ENCODE measurements at regions not wholly inside any gene's neighbourhood (a gene's known extent, or its start where the extent isn't known, plus 50 kb on each side); places are given as distances from the start of the nearest gene placed in this dataset.

DNA sequence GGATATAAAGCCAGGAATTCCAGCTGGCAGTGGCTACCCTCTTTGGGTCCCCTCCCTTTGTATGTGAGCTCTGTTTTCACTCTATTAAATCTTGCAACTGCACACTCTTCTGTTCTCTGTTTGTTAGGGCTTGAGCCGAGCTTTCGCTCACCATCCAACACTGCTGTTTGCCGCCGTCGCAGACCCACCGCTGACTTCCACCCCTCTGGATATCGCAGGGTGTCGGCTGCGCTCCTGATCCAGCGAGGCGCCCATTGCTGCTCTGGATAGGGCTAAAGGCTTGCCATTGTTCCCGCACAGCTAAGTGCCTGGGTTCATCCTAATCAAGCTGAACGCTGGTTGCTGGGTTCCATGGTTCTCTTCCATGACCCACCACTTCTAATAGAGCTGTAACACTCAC is 1433.5 kb upstream of the ADGRB3 start:
- Histone ChIP-seq H3K9me3 (ENCODE audit: control insufficient read depth in 2 of 2, insufficient read depth in 1 of 2, low read depth in 1 of 2, low read length in 1 of 2) (peaks cover 0 to 12% of the 10 kb centered on the region in 2 donors), H3K4me3 (ENCODE audit: low read depth in 1 of 2, low read length in 2 of 2) (no peak overlapping the region), H3K4me1 (ENCODE audit: control insufficient read depth in 2 of 2, insufficient read depth in 2 of 2, low read length in 1 of 2) (no peaks in the 10 kb centered on the region), H3K36me3 (ENCODE audit: control insufficient read depth in 2 of 2, insufficient read depth in 2 of 2, low read length in 1 of 2) (no peaks in the 10 kb centered on the region), H3K27me3 (ENCODE audit: control insufficient read depth in 1 of 2, insufficient read depth in 2 of 2, low read length in 2 of 2) (no peaks in the 10 kb centered on the region), H3K27ac (ENCODE audit: low read depth in 2 of 2, low read length in 1 of 2) (no peak overlapping the region)
- WGBS, 2 donors, result 95 to 96% methylated on average over 13 of the region's 13 CpGs

DNA sequence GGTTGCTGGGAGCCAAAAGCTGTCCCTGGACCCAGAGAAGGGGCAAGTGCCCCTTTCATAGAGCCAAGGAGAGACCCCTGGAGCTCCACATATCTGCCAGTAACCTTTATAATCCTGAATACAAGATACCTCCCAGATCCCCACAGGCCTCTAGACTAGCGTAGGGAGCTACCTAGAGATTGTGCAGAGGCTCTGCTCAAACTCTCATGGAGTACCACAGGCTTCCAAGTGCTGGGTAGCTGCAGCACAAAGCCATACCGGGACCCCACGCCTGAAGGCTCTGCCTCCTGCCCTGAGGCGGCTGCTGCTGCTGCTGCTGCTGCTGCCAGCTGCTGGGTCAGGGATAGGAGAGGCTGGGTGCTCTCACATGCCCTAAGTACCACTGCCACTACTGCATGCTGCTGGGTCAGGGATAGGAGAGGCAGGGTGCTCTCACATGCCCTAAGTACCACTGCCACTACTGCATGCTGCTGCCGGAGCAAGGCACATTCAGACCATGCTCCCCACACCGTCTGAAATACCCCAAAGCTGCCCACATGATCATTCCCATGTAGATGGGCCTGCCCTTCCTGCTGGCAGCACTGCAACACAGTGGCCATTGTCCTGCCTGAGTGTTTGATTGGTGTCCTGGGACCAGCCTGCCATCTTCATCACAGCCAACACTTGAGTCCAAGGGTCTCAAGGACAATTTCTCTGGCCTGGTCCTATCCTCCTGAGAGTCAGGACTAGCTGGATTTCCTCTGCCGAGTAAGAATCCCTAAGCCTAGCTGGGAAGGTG is 1434.3 kb upstream of the ADGRB3 start:
- Histone ChIP-seq H3K9me3 (ENCODE audit: control insufficient read depth in 2 of 2, insufficient read depth in 1 of 2, low read depth in 1 of 2, low read length in 1 of 2) (peaks cover 0 to 12% of the 10 kb centered on the region in 2 donors), H3K4me1 (ENCODE audit: control insufficient read depth in 2 of 2, insufficient read depth in 2 of 2, low read length in 1 of 2) (no peaks in the 10 kb centered on the region), H3K36me3 (ENCODE audit: control insufficient read depth in 2 of 2, insufficient read depth in 2 of 2, low read length in 1 of 2) (no peaks in the 10 kb centered on the region), H3K4me3 (ENCODE audit: low read depth in 1 of 2, low read length in 2 of 2) (no peak overlapping the region), H3K27ac (ENCODE audit: low read depth in 2 of 2, low read length in 1 of 2) (no peak overlapping the region), H3K27me3 (ENCODE audit: control insufficient read depth in 1 of 2, insufficient read depth in 2 of 2, low read length in 2 of 2) (no peaks in the 10 kb centered on the region)
- WGBS, 2 donors, result 75 to 79% methylated on average over 7 of the region's 7 CpGs

DNA sequence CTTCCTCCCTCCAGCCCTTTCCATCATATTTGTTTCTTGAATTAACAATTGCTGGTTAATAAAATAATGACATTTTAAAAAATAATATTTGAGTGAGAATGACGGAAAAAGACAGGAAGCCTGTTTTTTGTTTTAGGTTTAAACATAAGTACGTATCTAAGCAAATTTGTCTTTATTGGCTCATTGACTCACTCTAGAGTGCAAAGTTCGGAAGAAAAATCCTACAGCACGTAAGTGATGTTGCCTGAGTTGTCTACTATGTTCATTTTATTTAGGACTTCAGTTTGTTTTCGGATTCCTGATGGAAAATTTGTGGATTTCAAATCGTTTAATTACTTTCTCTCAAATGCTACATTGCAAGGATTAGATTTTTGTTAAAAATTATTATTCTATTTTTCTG is 1435.7 kb upstream of the ADGRB3 start:
- 64 to 66% methylated on average over 6 of the region's 6 CpGs for WGBS, 2 donors
- Histone ChIP-seq H3K9me3 (ENCODE audit: control insufficient read depth in 2 of 2, insufficient read depth in 1 of 2, low read depth in 1 of 2, low read length in 1 of 2) (peaks cover 0 to 12% of the 10 kb centered on the region in 2 donors), H3K36me3 (ENCODE audit: control insufficient read depth in 2 of 2, insufficient read depth in 2 of 2, low read length in 1 of 2) (no peaks in the 10 kb centered on the region), H3K4me3 (ENCODE audit: low read depth in 1 of 2, low read length in 2 of 2) (no peak overlapping the region), H3K4me1 (ENCODE audit: control insufficient read depth in 2 of 2, insufficient read depth in 2 of 2, low read length in 1 of 2) (no peaks in the 10 kb centered on the region), H3K27ac (ENCODE audit: low read depth in 2 of 2, low read length in 1 of 2) (no peak overlapping the region), H3K27me3 (ENCODE audit: control insufficient read depth in 1 of 2, insufficient read depth in 2 of 2, low read length in 2 of 2) (no peaks in the 10 kb centered on the region)

DNA sequence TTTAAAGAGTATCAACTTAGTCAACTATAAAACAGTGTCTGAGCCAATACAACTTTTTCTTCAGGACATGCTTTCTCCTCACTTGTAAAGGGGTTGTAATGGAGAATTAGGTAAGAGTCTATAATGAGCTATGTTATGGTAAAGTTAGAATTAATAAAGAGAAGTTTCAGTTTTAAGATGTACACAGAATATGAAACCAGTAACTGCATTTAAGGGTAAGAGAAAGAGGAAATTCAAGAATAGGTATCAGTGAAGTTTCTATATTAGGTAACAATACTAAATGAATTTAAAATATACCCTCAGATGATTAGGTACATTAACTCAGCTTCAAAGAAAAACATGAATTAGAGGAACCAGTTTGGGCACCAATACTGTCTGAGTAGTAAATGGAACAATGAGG is 1444.3 kb upstream of the ADGRB3 start:
- Histone ChIP-seq H3K27ac (ENCODE audit: low read depth in 2 of 2, low read length in 1 of 2) (no peak overlapping the region), H3K36me3 (ENCODE audit: control insufficient read depth in 2 of 2, insufficient read depth in 2 of 2, low read length in 1 of 2) (no peaks in the 10 kb centered on the region), H3K4me3 (ENCODE audit: low read depth in 1 of 2, low read length in 2 of 2) (no peak overlapping the region), H3K4me1 (ENCODE audit: control insufficient read depth in 2 of 2, insufficient read depth in 2 of 2, low read length in 1 of 2) (no peaks in the 10 kb centered on the region), H3K9me3 (ENCODE audit: control insufficient read depth in 2 of 2, insufficient read depth in 1 of 2, low read depth in 1 of 2, low read length in 1 of 2) (no peaks in the 10 kb centered on the region), H3K27me3 (ENCODE audit: control insufficient read depth in 1 of 2, insufficient read depth in 2 of 2, low read length in 2 of 2) (no peaks in the 10 kb centered on the region)

DNA sequence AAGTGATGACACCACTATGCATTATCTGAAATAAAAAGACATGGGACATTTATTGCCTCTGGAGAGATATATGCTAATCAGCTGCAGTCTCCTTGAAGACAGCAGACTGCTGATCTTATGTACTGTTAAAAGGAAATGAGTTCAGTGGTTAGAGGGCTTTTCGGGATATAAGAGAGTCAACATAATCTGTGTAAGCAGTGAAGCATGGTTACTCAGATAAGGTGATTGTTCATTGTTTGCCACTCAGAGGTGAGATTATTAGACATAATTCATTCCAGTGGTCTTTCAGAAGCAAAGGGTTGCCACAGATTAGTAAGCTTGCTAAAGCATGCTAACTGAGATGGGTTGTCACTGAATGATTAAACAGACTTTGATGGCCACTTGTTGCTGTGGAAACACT is 1450.7 kb upstream of the ADGRB3 start:
- no peak overlapping the region for H3K27ac ChIP-seq (ENCODE audit: low read depth in 2 of 2, low read length in 1 of 2)
- no peaks in the 10 kb centered on the region for H3K27me3 ChIP-seq (ENCODE audit: control insufficient read depth in 1 of 2, insufficient read depth in 2 of 2, low read length in 2 of 2)
- H3K4me1 ChIP-seq (ENCODE audit: control insufficient read depth in 2 of 2, insufficient read depth in 2 of 2, low read length in 1 of 2), result no peaks in the 10 kb centered on the region
- H3K4me3 ChIP-seq (ENCODE audit: low read depth in 1 of 2, low read length in 2 of 2), result no peak overlapping the region
- no peaks in the 10 kb centered on the region for H3K36me3 ChIP-seq (ENCODE audit: control insufficient read depth in 2 of 2, insufficient read depth in 2 of 2, low read length in 1 of 2)
- H3K9me3 ChIP-seq (ENCODE audit: control insufficient read depth in 2 of 2, insufficient read depth in 1 of 2, low read depth in 1 of 2, low read length in 1 of 2), result no peaks in the 10 kb centered on the region
- 62 to 69% methylated on average over 1 of the region's 1 CpG for WGBS, 2 donors

DNA sequence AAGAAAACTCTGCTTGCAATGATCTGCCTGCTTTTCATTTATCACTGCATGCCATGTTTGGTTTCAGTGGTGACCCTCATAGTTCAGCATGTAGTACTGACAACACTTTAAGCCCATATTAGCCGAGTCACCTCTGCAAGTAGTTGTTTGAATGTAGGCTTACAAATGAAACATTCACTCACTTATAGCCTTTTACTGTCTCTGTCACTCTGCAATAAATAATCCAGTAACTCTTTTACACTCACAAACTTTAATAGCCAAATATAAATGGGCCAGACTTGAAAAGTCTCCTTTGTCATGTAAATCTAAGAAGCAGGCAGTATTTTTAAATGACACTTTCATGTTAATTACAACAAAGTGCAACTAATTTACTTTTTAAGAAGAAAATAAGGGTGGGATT is 1460.0 kb upstream of the ADGRB3 start:
- 30 to 43% methylated on average over 1 of the region's 1 CpG for WGBS, 2 donors

DNA sequence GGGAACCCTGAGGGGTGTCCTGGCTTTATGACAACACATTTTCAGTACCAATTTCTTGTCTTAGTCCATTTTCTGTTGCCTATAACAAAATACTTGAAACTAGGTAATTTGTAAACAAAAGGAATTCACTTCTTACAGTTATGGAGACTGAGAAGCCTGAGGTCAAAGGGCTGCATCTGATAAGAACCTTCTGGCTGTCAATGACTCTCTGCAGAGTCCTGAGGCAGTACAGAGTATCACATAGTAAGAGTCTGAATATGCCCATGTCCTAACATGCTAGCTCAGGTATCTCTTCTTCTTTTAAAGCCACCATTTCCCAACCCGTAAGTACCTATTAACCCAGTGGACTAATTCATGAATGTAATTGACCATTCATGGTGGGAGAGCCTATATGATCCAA is 1458.6 kb upstream of the EYS start:
- no peaks in the 10 kb centered on the region for H3K27me3 ChIP-seq (ENCODE audit: control insufficient read depth in 1 of 2, insufficient read depth in 2 of 2, low read length in 2 of 2)
- H3K27ac ChIP-seq (ENCODE audit: low read depth in 2 of 2, low read length in 1 of 2), result no peak overlapping the region
- no peaks in the 10 kb centered on the region for H3K4me1 ChIP-seq (ENCODE audit: control insufficient read depth in 2 of 2, insufficient read depth in 2 of 2, low read length in 1 of 2)
- H3K36me3 ChIP-seq (ENCODE audit: control insufficient read depth in 2 of 2, insufficient read depth in 2 of 2, low read length in 1 of 2), result no peaks in the 10 kb centered on the region
- WGBS, 2 donors, result 83 to 88% methylated on average over 1 of the region's 1 CpG
- no peak overlapping the region for H3K4me3 ChIP-seq (ENCODE audit: low read depth in 1 of 2, low read length in 2 of 2)
- H3K9me3 ChIP-seq (ENCODE audit: control insufficient read depth in 2 of 2, insufficient read depth in 1 of 2, low read depth in 1 of 2, low read length in 1 of 2), result peaks cover 0 to 5% of the 10 kb centered on the region in 2 donors

More for the DNA sequence above, 1460.0 kb upstream of the ADGRB3 start:
- Histone ChIP-seq H3K27ac (ENCODE audit: low read depth in 2 of 2, low read length in 1 of 2) (no peak overlapping the region), H3K36me3 (ENCODE audit: control insufficient read depth in 2 of 2, insufficient read depth in 2 of 2, low read length in 1 of 2) (no peaks in the 10 kb centered on the region), H3K4me3 (ENCODE audit: low read depth in 1 of 2, low read length in 2 of 2) (no peak overlapping the region), H3K9me3 (ENCODE audit: control insufficient read depth in 2 of 2, insufficient read depth in 1 of 2, low read depth in 1 of 2, low read length in 1 of 2) (no peaks in the 10 kb centered on the region), H3K27me3 (ENCODE audit: control insufficient read depth in 1 of 2, insufficient read depth in 2 of 2, low read length in 2 of 2) (no peaks in the 10 kb centered on the region), H3K4me1 (ENCODE audit: control insufficient read depth in 2 of 2, insufficient read depth in 2 of 2, low read length in 1 of 2) (no peaks in the 10 kb centered on the region)

DNA sequence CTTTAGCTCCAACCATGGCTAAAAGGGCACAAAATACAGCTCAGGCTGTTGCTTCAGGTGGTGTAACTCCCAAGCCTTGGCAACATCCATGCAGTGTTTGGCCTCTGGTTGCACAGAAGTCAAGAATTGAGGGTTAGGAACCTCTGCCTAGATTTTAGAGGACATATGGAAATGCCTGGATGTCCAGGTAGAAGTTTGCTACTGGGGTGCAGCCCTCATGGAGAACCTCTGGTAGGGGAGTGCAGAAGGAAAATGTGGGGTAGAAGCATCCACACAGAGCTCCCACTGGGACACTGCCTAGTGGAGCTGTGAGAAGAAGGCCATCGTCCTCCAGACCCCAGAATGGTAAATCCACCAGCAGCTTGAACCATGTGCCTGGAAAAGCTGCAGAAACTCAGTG is 1453.8 kb upstream of the EYS start:
- Histone ChIP-seq H3K4me1 (ENCODE audit: control insufficient read depth in 2 of 2, insufficient read depth in 2 of 2, low read length in 1 of 2) (no peaks in the 10 kb centered on the region), H3K36me3 (ENCODE audit: control insufficient read depth in 2 of 2, insufficient read depth in 2 of 2, low read length in 1 of 2) (no peaks in the 10 kb centered on the region), H3K27ac (ENCODE audit: low read depth in 2 of 2, low read length in 1 of 2) (no peak overlapping the region), H3K4me3 (ENCODE audit: low read depth in 1 of 2, low read length in 2 of 2) (no peak overlapping the region), H3K27me3 (ENCODE audit: control insufficient read depth in 1 of 2, insufficient read depth in 2 of 2, low read length in 2 of 2) (no peaks in the 10 kb centered on the region), H3K9me3 (ENCODE audit: control insufficient read depth in 2 of 2, insufficient read depth in 1 of 2, low read depth in 1 of 2, low read length in 1 of 2) (peaks cover 0 to 5% of the 10 kb centered on the region in 2 donors)
- WGBS, 2 donors, result 40 to 50% methylated on average over 1 of the region's 1 CpG

DNA sequence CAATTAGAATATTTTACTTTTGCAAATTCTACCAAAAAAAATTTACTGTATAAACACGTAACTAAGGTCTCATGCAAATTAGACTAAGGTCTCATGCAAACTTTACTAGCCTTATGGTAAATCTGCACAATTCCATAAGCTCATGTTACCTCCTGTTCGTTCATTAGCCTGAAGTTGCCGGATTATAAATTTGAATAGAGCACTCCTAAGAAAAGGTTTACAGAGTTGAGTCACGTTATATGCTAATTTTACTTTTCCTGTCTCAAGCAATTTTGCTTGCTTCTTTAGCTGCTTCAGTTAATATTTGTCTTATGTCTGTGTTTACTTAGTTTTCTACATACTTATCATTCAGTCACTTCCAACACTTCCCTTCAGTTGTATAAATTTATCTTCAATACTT is 1434.0 kb upstream of the EYS start:
- H3K27ac ChIP-seq (ENCODE audit: low read depth in 2 of 2, low read length in 1 of 2), result no peak overlapping the region
- H3K27me3 ChIP-seq (ENCODE audit: control insufficient read depth in 1 of 2, insufficient read depth in 2 of 2, low read length in 2 of 2), result no peaks in the 10 kb centered on the region
- H3K9me3 ChIP-seq (ENCODE audit: control insufficient read depth in 2 of 2, insufficient read depth in 1 of 2, low read depth in 1 of 2, low read length in 1 of 2), result peaks cover 0 to 5% of the 10 kb centered on the region in 2 donors
- 64 to 71% methylated on average over 4 of the region's 4 CpGs for WGBS, 2 donors
- H3K4me1 ChIP-seq (ENCODE audit: control insufficient read depth in 2 of 2, insufficient read depth in 2 of 2, low read length in 1 of 2), result no peaks in the 10 kb centered on the region
- H3K4me3 ChIP-seq (ENCODE audit: low read depth in 1 of 2, low read length in 2 of 2), result no peak overlapping the region
- no peaks in the 10 kb centered on the region for H3K36me3 ChIP-seq (ENCODE audit: control insufficient read depth in 2 of 2, insufficient read depth in 2 of 2, low read length in 1 of 2)

DNA sequence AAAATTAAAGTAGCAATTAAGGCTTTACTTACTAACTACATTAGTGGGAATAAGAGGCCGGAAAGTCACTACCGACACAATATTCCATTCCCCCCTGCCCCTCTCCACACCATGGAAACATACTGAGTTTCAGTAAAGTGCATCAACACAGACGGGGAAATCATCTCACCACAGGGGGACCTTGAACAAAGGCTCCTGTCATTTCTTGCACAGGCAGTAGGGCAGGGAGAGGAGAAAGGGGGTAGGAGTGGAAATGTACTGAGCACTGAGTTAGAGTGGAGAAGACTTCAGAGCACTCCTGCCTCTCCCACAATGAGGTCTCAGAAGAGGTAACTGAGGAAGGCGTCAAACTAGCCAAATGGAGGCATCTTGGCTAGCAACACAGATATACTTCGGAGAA is 1426.9 kb upstream of the EYS start:
- no peaks in the 10 kb centered on the region for H3K27me3 ChIP-seq (ENCODE audit: control insufficient read depth in 1 of 2, insufficient read depth in 2 of 2, low read length in 2 of 2)
- H3K9me3 ChIP-seq (ENCODE audit: control insufficient read depth in 2 of 2, insufficient read depth in 1 of 2, low read depth in 1 of 2, low read length in 1 of 2), result no peaks in the 10 kb centered on the region
- WGBS, 2 donors, result 84 to 86% methylated on average over 5 of the region's 5 CpGs
- H3K4me1 ChIP-seq (ENCODE audit: control insufficient read depth in 2 of 2, insufficient read depth in 2 of 2, low read length in 1 of 2), result no peaks in the 10 kb centered on the region
- H3K36me3 ChIP-seq (ENCODE audit: control insufficient read depth in 2 of 2, insufficient read depth in 2 of 2, low read length in 1 of 2), result no peaks in the 10 kb centered on the region
- H3K27ac ChIP-seq (ENCODE audit: low read depth in 2 of 2, low read length in 1 of 2), result no peak overlapping the region
- no peak overlapping the region for H3K4me3 ChIP-seq (ENCODE audit: low read depth in 1 of 2, low read length in 2 of 2)

All from esophagus (tissue), 2 donors.